Amniotic stem cell (primary cell): ENCODE measurements at regions not wholly inside any gene's neighbourhood (a gene's known extent, or its start where the extent isn't known, plus 50 kb on each side); places are given as distances from the start of the nearest gene placed in this dataset.

ENCODE experiments used
- DNase-seq: peaks from one replicate; lab custom pipeline; 2025; lab: John Stamatoyannopoulos, UW

GRCh38 chr3:111352585-111352984, 189.4 kb upstream of the CD96 start:
- no peak for DNase-seq

- no peak for DNase-seq
Measured at GRCh38 chr3:111359261-111360030, 182.6 kb upstream of the CD96 start.

- DNase-seq: no peak
Measured at GRCh38 chr3:111362381-111363009, 179.5 kb upstream of the CD96 start.

- no peak for DNase-seq
Measured at GRCh38 chr3:111366515-111366914, 175.5 kb upstream of the CD96 start.

GRCh38 chr3:111368056-111368455, 173.9 kb upstream of the CD96 start:
- no peak for DNase-seq

- no peak for DNase-seq
Measured at GRCh38 chr3:111369958-111370357, 172.0 kb upstream of the CD96 start.

GRCh38 chr3:111373239-111373638, 168.8 kb upstream of the CD96 start:
- DNase-seq: no peak

- DNase-seq: no peak
Measured at GRCh38 chr3:111373861-111374260, 168.1 kb upstream of the CD96 start.

- DNase-seq: no peak
Measured at GRCh38 chr3:111385971-111386495, 156.0 kb upstream of the CD96 start.

- DNase-seq: no peak
Measured at GRCh38 chr3:111392894-111393398, 149.1 kb upstream of the CD96 start.

- DNase-seq: no peak
Measured at GRCh38 chr3:111412656-111413055, 129.3 kb upstream of the CD96 start.

- no peak for DNase-seq
Measured at GRCh38 chr3:111414531-111414930, 127.5 kb upstream of the CD96 start.

- DNase-seq: no peak
Measured at GRCh38 chr3:111415018-111415417, 127.0 kb upstream of the CD96 start.

GRCh38 chr3:111418391-111418790, 123.6 kb upstream of the CD96 start:
- no peak for DNase-seq

GRCh38 chr3:111428301-111428700, 113.7 kb upstream of the CD96 start:
- no peak for DNase-seq

GRCh38 chr3:111434941-111435622, 106.9 kb upstream of the CD96 start:
- DNase-seq: no peak

GRCh38 chr3:111438283-111438682, 103.7 kb upstream of the CD96 start:
- no peak for DNase-seq

- DNase-seq: no peak
Measured at GRCh38 chr3:111454551-111454950, 87.4 kb upstream of the CD96 start.

- DNase-seq: no peak
Measured at GRCh38 chr3:111465081-111465670, 76.8 kb upstream of the CD96 start.

- no peak for DNase-seq
Measured at GRCh38 chr3:111470032-111470431, 72.0 kb upstream of the CD96 start.

- no peak for DNase-seq
Measured at GRCh38 chr3:111471831-111472230, 70.2 kb upstream of the CD96 start.

GRCh38 chr3:111472556-111472955, 69.4 kb upstream of the CD96 start:
- DNase-seq: no peak
